CD14-positive monocyte (primary cell): ENCODE measurements at regions not wholly inside any gene's neighbourhood (a gene's known extent, or its start where the extent isn't known, plus 50 kb on each side); places are given as distances from the start of the nearest gene placed in this dataset.

Source experiments
- DNase-seq, 3 donors: peaks; one replicate each; pipeline ENCODE4 v3.0.0-alpha.2; 2011 to 2022
- H2AFZ ChIP-seq: 2 replicates; pipeline ENCODE4 v1.6.0; 2012; ENCODE audit warnings: mild to moderate bottlenecking, low read depth, low read length, inconsistent platforms; ENCODE audit not compliant: insufficient read depth, poor library complexity, severe bottlenecking
- H3K27ac ChIP-seq, 2 donors: 1 replicate in 1 of 2; 2 replicates in 1 of 2; pipeline ENCODE4 v1.5.1; 2012 to 2013; ENCODE audit warnings: low read length in 2 of 2, control low read depth in 1 of 2, inconsistent platforms in 1 of 2, low read depth in 1 of 2, mild to moderate bottlenecking in 1 of 2
- H3K27me3 ChIP-seq, 2 donors: one replicate each; pipeline versions ENCODE4 v1.6.0 to v1.6.1; 2011 to 2013; ENCODE audit warnings: low read length in 2 of 2; ENCODE audit not compliant: control insufficient read depth in 2 of 2, insufficient read depth in 2 of 2
- H3K36me3 ChIP-seq, 2 donors: replicated peaks in 1 of 2; 1 replicate in 1 of 2; 2 replicates in 1 of 2; pipeline versions ENCODE4 v1.5.1 to v1.6.1; 2012 to 2013; ENCODE audit warnings: low read length in 2 of 2, control low read depth in 1 of 2, inconsistent platforms in 1 of 2, mild to moderate bottlenecking in 1 of 2; ENCODE audit not compliant: insufficient read depth in 2 of 2, control insufficient read depth in 1 of 2
- H3K4me1 ChIP-seq, 2 donors: 1 replicate in 1 of 2; 2 replicates in 1 of 2; pipeline versions ENCODE4 v1.5.1 to v1.6.1; 2012 to 2013; ENCODE audit warnings: low read length in 2 of 2, control low read depth in 1 of 2, inconsistent platforms in 1 of 2, mild to moderate bottlenecking in 1 of 2, moderate library complexity in 1 of 2; ENCODE audit not compliant: insufficient read depth in 2 of 2, control insufficient read depth in 1 of 2
- H3K4me2 ChIP-seq: replicated peaks from 2 replicates; pipeline ENCODE3; 2012; ENCODE audit warnings: low read length, moderate library complexity, mild to moderate bottlenecking; ENCODE audit not compliant: poor library complexity, severe bottlenecking; ENCODE audit errors: extremely low read depth
- H3K4me3 ChIP-seq, 3 experiments: fragments of 200-600 bp in 1 of 3; sonication (generic) in 1 of 3; replicated peaks in 1 of 3; 1 replicate in 2 of 3; 2 replicates in 1 of 3; pipeline ENCODE4 v1.5.1; 2011 to 2013; ENCODE audit warnings: low read length in 3 of 3, mild to moderate bottlenecking in 3 of 3, control low read depth in 2 of 3, low read depth in 2 of 3, inconsistent platforms in 1 of 3, moderate library complexity in 1 of 3
- H3K79me2 ChIP-seq: 2 replicates; pipeline ENCODE4 v1.6.0; 2012; ENCODE audit warnings: mild to moderate bottlenecking, control low read depth, inconsistent platforms, low read length, moderate library complexity; ENCODE audit not compliant: insufficient read depth
- H3K9ac ChIP-seq: 2 replicates; pipeline ENCODE4 v1.6.0; 2017; ENCODE audit warnings: low read length, mild to moderate bottlenecking; ENCODE audit not compliant: insufficient read depth, poor library complexity, severe bottlenecking
- H3K9me3 ChIP-seq, 2 donors: replicated peaks in 1 of 2; 1 replicate in 1 of 2; 2 replicates in 1 of 2; pipeline versions ENCODE4 v1.5.1 to v1.6.1; 2012 to 2013; ENCODE audit warnings: low read length in 2 of 2, control low read depth in 1 of 2; ENCODE audit not compliant: control insufficient read depth in 1 of 2, insufficient read depth in 1 of 2
- H4K20me1 ChIP-seq: 2 replicates; pipeline ENCODE4 v1.6.0; 2012; ENCODE audit warnings: mild to moderate bottlenecking, low read length, control low read depth, moderate library complexity; ENCODE audit not compliant: insufficient read depth
- H3K27ac Mint-ChIP-seq, 7 donors: one replicate each; pipeline ENCODE4 v1.8.0; 2020; ENCODE audit warnings: mild to moderate bottlenecking in 7 of 7, mixed read lengths in 7 of 7, moderate library complexity in 6 of 7, inconsistent platforms in 2 of 7
- H3K27me3 Mint-ChIP-seq, 3 donors: one replicate each; pipeline ENCODE4 v1.8.0; 2021 to 2022; ENCODE audit warnings: low read depth in 3 of 3, mild to moderate bottlenecking in 3 of 3, mixed read lengths in 3 of 3, moderate library complexity in 3 of 3, inconsistent platforms in 1 of 3
- H3K36me3 Mint-ChIP-seq, 2 donors: one replicate each; pipeline ENCODE4 v1.8.0; 2020; ENCODE audit warnings: mixed read lengths in 2 of 2, inconsistent platforms in 1 of 2, mild to moderate bottlenecking in 1 of 2
- H3K4me1 Mint-ChIP-seq: one replicate; pipeline ENCODE4 v1.8.0; 2020; ENCODE audit warnings: mild to moderate bottlenecking, mixed read lengths
- H3K4me3 Mint-ChIP-seq, 2 donors: one replicate each; pipeline ENCODE4 v1.8.0; 2020; ENCODE audit warnings: mild to moderate bottlenecking in 2 of 2, mixed read lengths in 2 of 2, moderate library complexity in 1 of 2
- H3K9me3 Mint-ChIP-seq, 7 donors: one replicate each; pipeline ENCODE4 v1.8.0; 2020 to 2022; ENCODE audit warnings: mixed read lengths in 7 of 7, mild to moderate bottlenecking in 6 of 7, moderate library complexity in 6 of 7, inconsistent platforms in 2 of 7
- CTCF ChIP-seq: fragments of 200-600 bp; IDR thresholded peaks from one replicate; pipeline ENCODE4 v1.8.0; 2022; ENCODE audit warnings: antibody characterized with exemption, mild to moderate bottlenecking
- WGBS: methylation state at CpG from one replicate; pipeline ENCODE4 v1.1.5; 2013; ENCODE audit warnings: missing lambda C conversion rate; ENCODE audit not compliant: insufficient coverage; 5-methylcytosine and 5-hydroxymethylcytosine counted together
- intact Hi-C, 2 donors: fragments of 100-400 bp; cut with micrococcal nuclease; formaldehyde crosslinking; loops; one replicate each; pipeline versions ENCODE4 v1.15.0 to v1.15.1; 2023

GRCh38 chr3:106629215-106629832, 747.9 kb upstream of the CCDC54 start:
- no peaks in the 10 kb centered on the region for H3K27me3 Mint-ChIP-seq
- no peak overlapping the region for H3K27ac ChIP-seq
- no peaks in the 10 kb centered on the region for H4K20me1 ChIP-seq
- TF ChIP-seq CTCF: no peak
- no peaks in the 10 kb centered on the region for H3K27me3 ChIP-seq
- no peaks in the 10 kb centered on the region for H3K4me1 ChIP-seq
- no peak overlapping the region for H3K9ac ChIP-seq
- no peaks in the 10 kb centered on the region for H3K4me1 Mint-ChIP-seq
- H3K4me3 ChIP-seq: no peak overlapping the region
- no peak overlapping the region for H3K27ac Mint-ChIP-seq
- H3K4me3 Mint-ChIP-seq: no peak overlapping the region
- DNase-seq: no peak
- H3K36me3 ChIP-seq: no peaks in the 10 kb centered on the region
- H3K9me3 ChIP-seq: peaks cover 0 to under 1% of the 10 kb centered on the region in 2 donors
- intact Hi-C loops: no loop called here
- no peaks in the 10 kb centered on the region for H3K79me2 ChIP-seq
- no peak overlapping the region for H2AFZ ChIP-seq
- no peaks in the 10 kb centered on the region for H3K36me3 Mint-ChIP-seq
- WGBS: 0% methylated on average over 1 of the region's 2 CpGs
- peaks cover 0 to 5% (median 2%) of the 10 kb centered on the region in 7 donors for H3K9me3 Mint-ChIP-seq
- H3K4me2 ChIP-seq: no peak overlapping the region

- intact Hi-C loops: no loop called here
- H3K4me2 ChIP-seq: no peak overlapping the region
- 100% methylated on average over 5 of the region's 11 CpGs for WGBS
- H3K4me3 ChIP-seq: no peak overlapping the region
- no peaks in the 10 kb centered on the region for H3K9me3 ChIP-seq
- H3K36me3 Mint-ChIP-seq: no peaks in the 10 kb centered on the region
- H3K27ac Mint-ChIP-seq: no peak overlapping the region
- H3K9me3 Mint-ChIP-seq: peaks cover 0 to 2% (median 0%) of the 10 kb centered on the region in 7 donors
- H3K27ac ChIP-seq: no peak overlapping the region
- no peaks in the 10 kb centered on the region for H3K4me1 ChIP-seq
- no peaks in the 10 kb centered on the region for H3K79me2 ChIP-seq
- no peaks in the 10 kb centered on the region for H3K27me3 ChIP-seq
- no peak for TF ChIP-seq CTCF
- H3K27me3 Mint-ChIP-seq: peaks cover 0 to 1% (median 0%) of the 10 kb centered on the region in 3 donors
- no peak overlapping the region for H3K9ac ChIP-seq
- H4K20me1 ChIP-seq: no peaks in the 10 kb centered on the region
- H3K36me3 ChIP-seq: no peaks in the 10 kb centered on the region
- no peak overlapping the region for H2AFZ ChIP-seq
- no peak overlapping the region for H3K4me3 Mint-ChIP-seq
- H3K4me1 Mint-ChIP-seq: no peaks in the 10 kb centered on the region
- DNase-seq: no peak
Measured at GRCh38 chr3:106631373-106632108, 745.7 kb upstream of the CCDC54 start.
